ENCODE measurements at regions not wholly inside any gene's neighbourhood (a gene's known extent, or its start where the extent isn't known, plus 50 kb on each side); places are given as distances from the start of the nearest gene placed in this dataset.

GRCh38 chr14:66268802-66269334 is 217.3 kb upstream of the CCDC196 start:
- ATAC-seq = no peak

GRCh38 chr14:66272221-66272620 is 213.9 kb upstream of the CCDC196 start:
- ATAC-seq = no peak
- TF ChIP-seq GLIS3 (CRISPR knock-in tag; IDR thresholded peaks at IDR 0.05) (no peak), OSR1 (CRISPR knock-in tag; IDR thresholded peaks at IDR 0.05) (no peak), SNAI2 (CRISPR knock-in tag; IDR thresholded peaks at IDR 0.05) (no peak), CREB5 (CRISPR knock-in tag; IDR thresholded peaks at IDR 0.05; ENCODE audit: low read depth) (no peak), ZNF70 (CRISPR knock-in tag; IDR thresholded peaks at IDR 0.05) (no peak), ZFP3 (CRISPR knock-in tag; IDR thresholded peaks at IDR 0.05) (no peak), RARB (CRISPR knock-in tag; IDR thresholded peaks at IDR 0.05) (no peak), ISL1 (CRISPR knock-in tag; IDR thresholded peaks at IDR 0.05) (no peak), TOX (CRISPR knock-in tag; IDR thresholded peaks at IDR 0.05; ENCODE audit: borderline replicate concordance) (no peak), ZNF8 (CRISPR knock-in tag; IDR thresholded peaks at IDR 0.05) (no peak), BACH2 (CRISPR knock-in tag; IDR thresholded peaks at IDR 0.05; ENCODE audit: borderline replicate concordance) (no peak), ZNF565 (CRISPR knock-in tag; conservative IDR thresholded peaks at IDR 0.05; ENCODE audit: low read depth) (no peak), PATZ1 (CRISPR knock-in tag; IDR thresholded peaks at IDR 0.05; ENCODE audit: borderline replicate concordance) (no peak), CSDC2 (CRISPR knock-in tag; IDR thresholded peaks at IDR 0.05) (no peak)

More at GRCh38 chr14:66268802-66269334, 217.3 kb upstream of the CCDC196 start:
- TF ChIP-seq ZFP30 (CRISPR knock-in tag; IDR thresholded peaks at IDR 0.05) (no peak), CREB5 (CRISPR knock-in tag; IDR thresholded peaks at IDR 0.05; ENCODE audit: low read depth) (no peak), TOX (CRISPR knock-in tag; IDR thresholded peaks at IDR 0.05; ENCODE audit: borderline replicate concordance) (no peak), CSDC2 (CRISPR knock-in tag; IDR thresholded peaks at IDR 0.05) (no peak), PATZ1 (CRISPR knock-in tag; IDR thresholded peaks at IDR 0.05; ENCODE audit: borderline replicate concordance) (no peak), ZNF8 (CRISPR knock-in tag; IDR thresholded peaks at IDR 0.05) (no peak), SNAI2 (CRISPR knock-in tag; IDR thresholded peaks at IDR 0.05) (no peak), BACH2 (CRISPR knock-in tag; IDR thresholded peaks at IDR 0.05; ENCODE audit: borderline replicate concordance) (no peak), TSHZ2 (CRISPR knock-in tag; IDR thresholded peaks at IDR 0.05) (no peak), ARNTL (CRISPR knock-in tag; IDR thresholded peaks at IDR 0.05; ENCODE audit: borderline replicate concordance, low read depth) (no peak), ZNF565 (CRISPR knock-in tag; conservative IDR thresholded peaks at IDR 0.05; ENCODE audit: low read depth) (no peak), RARB (CRISPR knock-in tag; IDR thresholded peaks at IDR 0.05) (no peak), ESRRG (CRISPR knock-in tag; IDR thresholded peaks at IDR 0.05) (no peak), ZFP3 (CRISPR knock-in tag; IDR thresholded peaks at IDR 0.05) (no peak), PPARA (CRISPR knock-in tag; IDR thresholded peaks at IDR 0.05; ENCODE audit: borderline replicate concordance) (no peak), TCF4 (CRISPR knock-in tag; IDR thresholded peaks at IDR 0.05; ENCODE audit: borderline replicate concordance) (no peak), ISL1 (CRISPR knock-in tag; IDR thresholded peaks at IDR 0.05) (no peak), POU6F1 (CRISPR knock-in tag; IDR thresholded peaks at IDR 0.05; ENCODE audit: borderline replicate concordance, low read depth) (no peak)

Data from SK-N-SH treated with all-trans-retinoic acid at 6 μM for 48 hours (cell line).